Naive B cell (primary cell): ENCODE measurements at regions not wholly inside any gene's neighbourhood (a gene's known extent, or its start where the extent isn't known, plus 50 kb on each side); places are given as distances from the start of the nearest gene placed in this dataset.
A peak's percentile ranks its signal among the peaks of the same experiment; 100 is the strongest.

ENCODE experiments used
- ATAC-seq, 2 donors: fragments of 150-1000 bp; cut with Tn5 transposase; 2 replicates each; pipeline ENCODE4 v1.10.0; 2021; ENCODE audit warnings: low read depth in 2 of 2, mild to moderate bottlenecking in 2 of 2, moderate library complexity in 2 of 2
- DNase-seq: peaks from one replicate; pipeline ENCODE4 v3.0.0; 2022
- H3K27ac Mint-ChIP-seq, 6 donors: one replicate each; pipeline ENCODE4 v1.8.0; 2020 to 2022; ENCODE audit warnings: mild to moderate bottlenecking in 6 of 6, mixed read lengths in 6 of 6, moderate library complexity in 5 of 6, inconsistent platforms in 2 of 6
- H3K27me3 Mint-ChIP-seq, 3 donors: one replicate each; pipeline ENCODE4 v1.8.0; 2021 to 2022; ENCODE audit warnings: mixed read lengths in 3 of 3, mild to moderate bottlenecking in 1 of 3
- H3K36me3 Mint-ChIP-seq, 2 donors: one replicate each; pipeline ENCODE4 v1.8.0; 2020 to 2022; ENCODE audit warnings: mixed read lengths in 2 of 2, inconsistent platforms in 1 of 2, mild to moderate bottlenecking in 1 of 2
- H3K4me1 Mint-ChIP-seq, 3 donors: one replicate each; pipeline ENCODE4 v1.8.0; 2020 to 2022; ENCODE audit warnings: mixed read lengths in 3 of 3, inconsistent platforms in 1 of 3, mild to moderate bottlenecking in 1 of 3, moderate library complexity in 1 of 3
- H3K4me3 Mint-ChIP-seq, 8 donors: one replicate each; pipeline ENCODE4 v1.8.0; 2020 to 2022; ENCODE audit warnings: mild to moderate bottlenecking in 8 of 8, mixed read lengths in 8 of 8, moderate library complexity in 8 of 8, inconsistent platforms in 2 of 8
- H3K9me3 Mint-ChIP-seq, 7 donors: one replicate each; pipeline ENCODE4 v1.8.0; 2020 to 2022; ENCODE audit warnings: mixed read lengths in 7 of 7, mild to moderate bottlenecking in 5 of 7, inconsistent platforms in 2 of 7, moderate library complexity in 1 of 7

DNA sequence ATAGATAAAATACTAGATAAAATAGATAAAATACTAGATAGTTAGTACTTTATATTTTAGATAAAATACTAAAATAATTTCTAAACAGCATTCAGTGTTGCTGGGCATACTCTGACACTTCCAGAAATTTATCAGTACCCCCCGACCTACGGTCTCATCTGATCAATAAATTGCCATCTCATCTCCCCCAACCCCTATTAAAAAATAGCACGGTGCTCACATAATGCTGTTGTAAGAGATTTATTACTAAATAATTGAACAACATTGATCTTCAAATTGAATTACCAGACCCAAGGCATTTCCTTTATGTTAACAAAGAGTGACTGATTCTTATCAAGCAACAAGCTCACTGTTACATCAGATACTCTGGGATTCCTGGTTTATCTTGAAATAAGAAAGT lies 300.9 kb downstream of the CBLN4 start:
- Mint-ChIP-seq H3K27me3 (no peaks in the 10 kb centered on the region), H3K4me3 (no peak overlapping the region), H3K27ac (no peak overlapping the region), H3K9me3 (peaks cover 0 to 10% (median 5%) of the 10 kb centered on the region in 7 donors), H3K4me1 (no peaks in the 10 kb centered on the region), H3K36me3 (no peaks in the 10 kb centered on the region)
- DNase-seq (no peak), ATAC-seq (no peak)

GRCh38 chr20:55701467-55701866 lies 303.9 kb downstream of the CBLN4 start:
- DNase-seq, result no peak
- H3K4me3 Mint-ChIP-seq, result no peak overlapping the region

GRCh38 chr20:55696520-55696919 lies 308.8 kb downstream of the CBLN4 start:
- H3K4me3 Mint-ChIP-seq, result no peak overlapping the region
- no peak for ATAC-seq
- no peaks in the 10 kb centered on the region for H3K36me3 Mint-ChIP-seq
- H3K4me1 Mint-ChIP-seq, result no peaks in the 10 kb centered on the region
- H3K27ac Mint-ChIP-seq, result no peak overlapping the region
- no peaks in the 10 kb centered on the region for H3K27me3 Mint-ChIP-seq
- no peak for DNase-seq
- peaks cover 0 to 6% (median 3%) of the 10 kb centered on the region in 7 donors for H3K9me3 Mint-ChIP-seq

More at GRCh38 chr20:55701467-55701866, 303.9 kb downstream of the CBLN4 start:
- H3K9me3 Mint-ChIP-seq, result peaks cover 0 to 6% (median 5%) of the 10 kb centered on the region in 7 donors
- H3K27ac Mint-ChIP-seq, result no peak overlapping the region
- no peaks in the 10 kb centered on the region for H3K4me1 Mint-ChIP-seq
- H3K27me3 Mint-ChIP-seq, result no peaks in the 10 kb centered on the region
- no peaks in the 10 kb centered on the region for H3K36me3 Mint-ChIP-seq
- ATAC-seq, result no peak

DNA sequence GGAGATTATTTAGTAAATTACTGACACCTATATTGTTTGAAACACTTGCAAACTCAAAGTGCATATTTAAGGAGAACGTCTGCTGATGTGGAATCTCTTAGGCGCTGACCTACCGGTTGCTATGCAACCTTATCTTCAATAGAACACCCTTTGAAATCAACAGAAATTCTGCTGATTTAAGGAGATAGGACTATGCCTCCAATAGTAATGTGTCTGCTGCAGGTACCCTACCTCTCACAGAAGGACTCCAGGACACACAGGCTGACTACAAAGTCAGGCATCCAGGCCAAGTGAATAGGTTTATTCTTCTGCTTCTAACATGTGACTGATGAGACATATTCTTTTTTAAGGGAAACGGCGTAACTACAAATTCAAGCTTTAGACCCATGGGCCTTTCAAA lies 311.7 kb downstream of the CBLN4 start:
- Mint-ChIP-seq H3K4me3 (no peak overlapping the region), H3K36me3 (no peaks in the 10 kb centered on the region), H3K9me3 (peaks cover 0 to 4% (median 0%) of the 10 kb centered on the region in 7 donors), H3K27me3 (no peaks in the 10 kb centered on the region), H3K27ac (no peak overlapping the region), H3K4me1 (no peaks in the 10 kb centered on the region)
- DNase-seq, result no peak
- ATAC-seq, result no peak

- H3K27me3 Mint-ChIP-seq, result no peaks in the 10 kb centered on the region
- DNase-seq, result no peak
- H3K9me3 Mint-ChIP-seq, result peaks cover 0 to 4% (median 0%) of the 10 kb centered on the region in 7 donors
- peak overlapping the region in 1 of 8 donors; percentile 48 for H3K4me3 Mint-ChIP-seq
- H3K36me3 Mint-ChIP-seq, result no peaks in the 10 kb centered on the region
- H3K4me1 Mint-ChIP-seq, result no peaks in the 10 kb centered on the region
- no peak overlapping the region for H3K27ac Mint-ChIP-seq
- ATAC-seq, result no peak
These were observed 319.5 kb downstream of the CBLN4 start for GRCh38 chr20:55685841-55686240.

DNA sequence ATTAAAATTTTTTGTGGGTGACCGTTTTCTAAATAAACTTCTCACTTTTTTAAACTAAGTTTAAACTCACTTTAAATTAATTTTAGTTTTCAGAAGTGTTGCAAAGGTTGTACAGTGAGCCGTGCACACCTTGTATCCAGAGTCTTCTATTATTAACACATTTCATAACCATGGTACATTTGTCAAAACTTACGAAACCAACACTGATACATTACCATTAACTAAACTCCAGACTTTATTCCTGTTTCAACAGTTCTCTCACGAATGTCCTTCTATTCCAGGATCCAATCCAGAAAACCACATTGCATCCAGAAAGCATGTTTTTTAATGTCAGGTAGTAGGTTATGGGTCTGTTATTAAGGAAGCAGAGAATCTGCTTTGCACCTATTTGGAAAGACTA lies 319.9 kb downstream of the CBLN4 start:
- ATAC-seq, result no peak
- peaks cover 0 to 4% (median 0%) of the 10 kb centered on the region in 7 donors for H3K9me3 Mint-ChIP-seq

GRCh38 chr20:55684578-55684977 lies 320.7 kb downstream of the CBLN4 start:
- peaks cover 0 to 4% (median 0%) of the 10 kb centered on the region in 7 donors for H3K9me3 Mint-ChIP-seq
- H3K27me3 Mint-ChIP-seq, result no peaks in the 10 kb centered on the region
- H3K27ac Mint-ChIP-seq, result no peak overlapping the region
- no peak overlapping the region for H3K4me3 Mint-ChIP-seq
- ATAC-seq, result no peak
- no peak for DNase-seq
- no peaks in the 10 kb centered on the region for H3K4me1 Mint-ChIP-seq
- H3K36me3 Mint-ChIP-seq, result no peaks in the 10 kb centered on the region

More for the DNA sequence above, 319.9 kb downstream of the CBLN4 start:
- Mint-ChIP-seq H3K4me1 (no peaks in the 10 kb centered on the region), H3K27me3 (no peaks in the 10 kb centered on the region), H3K27ac (no peak overlapping the region), H3K36me3 (no peaks in the 10 kb centered on the region), H3K4me3 (no peak overlapping the region)
- DNase-seq, result no peak

- H3K36me3 Mint-ChIP-seq, result no peaks in the 10 kb centered on the region
- DNase-seq, result no peak
These were observed 326.2 kb downstream of the CBLN4 start for GRCh38 chr20:55678970-55679667.

GRCh38 chr20:55678126-55678525 lies 327.2 kb downstream of the CBLN4 start:
- no peak for DNase-seq
- no peaks in the 10 kb centered on the region for H3K36me3 Mint-ChIP-seq

More at GRCh38 chr20:55678970-55679667, 326.2 kb downstream of the CBLN4 start:
- Mint-ChIP-seq H3K4me3 (no peak overlapping the region), H3K9me3 (peaks cover 0 to 7% (median 0%) of the 10 kb centered on the region in 7 donors), H3K4me1 (no peaks in the 10 kb centered on the region), H3K27ac (no peak overlapping the region), H3K27me3 (no peaks in the 10 kb centered on the region)
- ATAC-seq, result no peak

GRCh38 chr20:55677011-55677410 lies 328.3 kb downstream of the CBLN4 start:
- Mint-ChIP-seq H3K9me3 (peaks cover 0 to 9% (median 0%) of the 10 kb centered on the region in 7 donors), H3K4me3 (no peak overlapping the region), H3K36me3 (no peaks in the 10 kb centered on the region), H3K27me3 (no peaks in the 10 kb centered on the region), H3K27ac (no peak overlapping the region), H3K4me1 (no peaks in the 10 kb centered on the region)
- DNase-seq (no peak), ATAC-seq (no peak)

More at GRCh38 chr20:55678126-55678525, 327.2 kb downstream of the CBLN4 start:
- Mint-ChIP-seq H3K4me3 (no peak overlapping the region), H3K27me3 (no peaks in the 10 kb centered on the region), H3K27ac (no peak overlapping the region), H3K4me1 (no peaks in the 10 kb centered on the region), H3K9me3 (peaks cover 0 to 9% (median 0%) of the 10 kb centered on the region in 7 donors)
- no peak for ATAC-seq

DNA sequence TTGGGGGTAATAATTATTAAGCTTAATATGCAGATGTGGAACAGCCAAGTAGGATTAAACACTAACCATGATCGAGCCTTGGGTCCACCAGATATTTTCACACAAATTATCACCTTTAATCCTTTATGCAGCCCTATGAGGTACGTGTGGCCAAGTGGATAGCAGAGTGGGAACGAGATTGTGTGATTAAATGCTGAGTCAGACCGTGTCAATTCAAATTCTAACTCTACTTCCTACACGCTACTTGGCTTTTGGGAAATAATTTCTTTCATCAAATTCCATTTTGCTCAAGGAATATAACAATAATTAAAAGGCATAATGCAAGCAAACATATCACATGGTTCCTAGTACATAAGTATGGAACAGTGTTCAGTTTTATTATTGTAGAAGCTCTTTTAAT lies 329.2 kb downstream of the CBLN4 start:
- Mint-ChIP-seq H3K4me1 (no peaks in the 10 kb centered on the region), H3K27me3 (no peaks in the 10 kb centered on the region), H3K4me3 (no peak overlapping the region), H3K9me3 (peaks cover 0 to 9% (median 0%) of the 10 kb centered on the region in 7 donors), H3K36me3 (no peaks in the 10 kb centered on the region), H3K27ac (no peak overlapping the region)
- DNase-seq (no peak), ATAC-seq (no peak)

- peaks cover 0 to 8% (median 2%) of the 10 kb centered on the region in 7 donors for H3K9me3 Mint-ChIP-seq
- no peak overlapping the region for H3K27ac Mint-ChIP-seq
- ATAC-seq, result no peak
- H3K4me1 Mint-ChIP-seq, result no peaks in the 10 kb centered on the region
- DNase-seq, result no peak
- H3K27me3 Mint-ChIP-seq, result no peaks in the 10 kb centered on the region
- no peaks in the 10 kb centered on the region for H3K36me3 Mint-ChIP-seq
- no peak overlapping the region for H3K4me3 Mint-ChIP-seq
These were observed 336.7 kb downstream of the CBLN4 start for GRCh38 chr20:55668631-55669030.

- ATAC-seq (no peak), DNase-seq (no peak)
- H3K27me3 Mint-ChIP-seq, result no peaks in the 10 kb centered on the region
- H3K27ac Mint-ChIP-seq, result no peak overlapping the region
- peaks cover 0 to 8% (median 2%) of the 10 kb centered on the region in 7 donors for H3K9me3 Mint-ChIP-seq
- no peaks in the 10 kb centered on the region for H3K36me3 Mint-ChIP-seq
- H3K4me1 Mint-ChIP-seq, result no peaks in the 10 kb centered on the region
- H3K4me3 Mint-ChIP-seq, result no peak overlapping the region
These were observed 337.4 kb downstream of the CBLN4 start for GRCh38 chr20:55667955-55668354.

- Mint-ChIP-seq H3K36me3 (no peaks in the 10 kb centered on the region), H3K4me1 (no peaks in the 10 kb centered on the region), H3K4me3 (no peak overlapping the region), H3K27me3 (no peaks in the 10 kb centered on the region), H3K27ac (no peak overlapping the region), H3K9me3 (peaks cover 0 to 11% (median 2%) of the 10 kb centered on the region in 7 donors)
- DNase-seq (no peak), ATAC-seq (no peak)
These were observed 338.3 kb downstream of the CBLN4 start for GRCh38 chr20:55667024-55667423.
